GM12873 (cell line): ENCODE measurements at regions not wholly inside any gene's neighbourhood (a gene's known extent, or its start where the extent isn't known, plus 50 kb on each side); places are given as distances from the start of the nearest gene placed in this dataset.

Source experiments
- CTCF ChIP-seq: IDR thresholded peaks from 2 replicates; pipeline ENCODE4 v1.5.1; 2012; ENCODE audit warnings: low read depth, mild to moderate bottlenecking, moderate library complexity, low read length, control low read depth; ENCODE audit not compliant: insufficient read depth; ENCODE audit errors: missing control alignments

GRCh38 chr2:240251848-240252190, 111.4 kb upstream of the OTOS start:
- TF ChIP-seq CTCF: no peak

- no peak for TF ChIP-seq CTCF
Measured at GRCh38 chr2:240252191-240252871, 111.9 kb upstream of the OTOS start.

- no peak for TF ChIP-seq CTCF
Measured at GRCh38 chr2:240252872-240253511, 112.5 kb upstream of the OTOS start.

GRCh38 chr2:240253583-240254145, 113.2 kb upstream of the OTOS start:
- no peak for TF ChIP-seq CTCF

GRCh38 chr2:240254337-240255164, 114.1 kb upstream of the OTOS start:
- TF ChIP-seq CTCF: no peak

GRCh38 chr2:240255165-240255491, 114.7 kb upstream of the OTOS start:
- no peak for TF ChIP-seq CTCF
